ENCODE measurements at regions not wholly inside any gene's neighbourhood (a gene's known extent, or its start where the extent isn't known, plus 50 kb on each side); places are given as distances from the start of the nearest gene placed in this dataset.

DNA sequence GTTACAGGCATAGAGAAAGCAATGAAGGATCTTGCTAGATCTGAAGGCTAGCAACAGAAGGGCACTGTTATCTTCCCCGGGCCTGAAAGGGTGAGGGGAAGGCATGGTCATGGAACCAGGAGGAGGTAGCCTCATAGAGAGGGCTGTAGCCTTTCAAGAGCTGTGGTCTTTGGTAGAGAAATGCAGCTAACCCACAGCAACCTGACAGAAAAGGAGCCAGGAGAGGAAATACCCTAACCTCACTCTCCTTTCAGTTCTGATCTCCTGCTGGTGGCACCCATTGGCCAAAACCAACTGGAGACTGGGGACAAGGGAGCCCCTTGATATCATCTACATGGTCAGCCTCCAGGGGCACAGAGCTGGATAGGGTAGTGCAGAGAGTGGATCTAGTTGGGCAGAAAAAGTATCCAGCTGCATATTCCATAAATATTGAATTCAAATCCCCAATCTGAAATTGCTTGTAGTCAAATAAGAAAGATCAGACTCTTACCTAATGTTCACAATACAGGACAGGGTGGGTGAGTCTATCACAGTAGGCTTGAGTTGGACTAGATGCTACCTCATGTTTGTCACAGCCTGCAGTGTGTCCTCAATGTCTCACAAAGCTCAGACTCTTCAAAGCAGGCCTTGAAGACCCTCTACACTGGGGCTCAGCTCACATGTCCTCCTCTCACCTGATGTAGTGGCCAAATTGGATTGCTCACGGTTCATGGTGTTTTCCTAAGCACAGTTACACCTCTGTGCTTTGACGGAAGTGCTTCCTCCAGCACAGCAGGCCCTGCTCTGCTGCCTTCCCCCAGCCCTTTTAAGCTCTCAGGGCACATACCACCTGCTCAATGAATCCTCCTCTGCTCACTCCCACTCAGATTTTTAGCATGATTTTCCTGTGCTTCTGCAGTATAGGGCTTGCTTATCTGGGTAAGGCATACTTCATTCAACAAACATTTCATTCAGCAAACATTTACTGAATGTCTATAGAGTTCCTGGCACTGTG is 74.1 kb upstream of the JUN start:
- POLR2A ChIA-PET = interaction anchor here (0.7 kb wide), 1 partner anchor 77 kb away, joined by 3 read pairs; no protein-coding TSS in a partner anchor
- DNase-seq (ENCODE audit: low read depth, low spot score) = no peak
- no peaks in the 10 kb centered on the region for H3K9me3 ChIP-seq (ENCODE audit: control insufficient read depth, insufficient read depth, low read length)
- H3K4me3 ChIP-seq (ENCODE audit: low read depth, low read length) = no peak overlapping the region
- TF ChIP-seq, protein P1, sequence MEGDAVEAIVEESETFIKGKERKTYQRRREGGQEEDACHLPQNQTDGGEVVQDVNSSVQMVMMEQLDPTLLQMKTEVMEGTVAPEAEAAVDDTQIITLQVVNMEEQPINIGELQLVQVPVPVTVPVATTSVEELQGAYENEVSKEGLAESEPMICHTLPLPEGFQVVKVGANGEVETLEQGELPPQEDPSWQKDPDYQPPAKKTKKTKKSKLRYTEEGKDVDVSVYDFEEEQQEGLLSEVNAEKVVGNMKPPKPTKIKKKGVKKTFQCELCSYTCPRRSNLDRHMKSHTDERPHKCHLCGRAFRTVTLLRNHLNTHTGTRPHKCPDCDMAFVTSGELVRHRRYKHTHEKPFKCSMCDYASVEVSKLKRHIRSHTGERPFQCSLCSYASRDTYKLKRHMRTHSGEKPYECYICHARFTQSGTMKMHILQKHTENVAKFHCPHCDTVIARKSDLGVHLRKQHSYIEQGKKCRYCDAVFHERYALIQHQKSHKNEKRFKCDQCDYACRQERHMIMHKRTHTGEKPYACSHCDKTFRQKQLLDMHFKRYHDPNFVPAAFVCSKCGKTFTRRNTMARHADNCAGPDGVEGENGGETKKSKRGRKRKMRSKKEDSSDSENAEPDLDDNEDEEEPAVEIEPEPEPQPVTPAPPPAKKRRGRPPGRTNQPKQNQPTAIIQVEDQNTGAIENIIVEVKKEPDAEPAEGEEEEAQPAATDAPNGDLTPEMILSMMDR (IDR thresholded peaks at IDR 0.05; ENCODE audit: low read depth, low read length) = no peak
- no peaks in the 10 kb centered on the region for H3K27me3 ChIP-seq (ENCODE audit: control insufficient read depth, insufficient read depth, low read length)
- no peak overlapping the region for H3K27ac ChIP-seq (ENCODE audit: low read depth, low read length)
- CTCF ChIA-PET = interaction anchor here (1.1 kb wide), 1 partner anchor 10 kb away, joined by 3 read pairs; no protein-coding TSS in a partner anchor

DNA sequence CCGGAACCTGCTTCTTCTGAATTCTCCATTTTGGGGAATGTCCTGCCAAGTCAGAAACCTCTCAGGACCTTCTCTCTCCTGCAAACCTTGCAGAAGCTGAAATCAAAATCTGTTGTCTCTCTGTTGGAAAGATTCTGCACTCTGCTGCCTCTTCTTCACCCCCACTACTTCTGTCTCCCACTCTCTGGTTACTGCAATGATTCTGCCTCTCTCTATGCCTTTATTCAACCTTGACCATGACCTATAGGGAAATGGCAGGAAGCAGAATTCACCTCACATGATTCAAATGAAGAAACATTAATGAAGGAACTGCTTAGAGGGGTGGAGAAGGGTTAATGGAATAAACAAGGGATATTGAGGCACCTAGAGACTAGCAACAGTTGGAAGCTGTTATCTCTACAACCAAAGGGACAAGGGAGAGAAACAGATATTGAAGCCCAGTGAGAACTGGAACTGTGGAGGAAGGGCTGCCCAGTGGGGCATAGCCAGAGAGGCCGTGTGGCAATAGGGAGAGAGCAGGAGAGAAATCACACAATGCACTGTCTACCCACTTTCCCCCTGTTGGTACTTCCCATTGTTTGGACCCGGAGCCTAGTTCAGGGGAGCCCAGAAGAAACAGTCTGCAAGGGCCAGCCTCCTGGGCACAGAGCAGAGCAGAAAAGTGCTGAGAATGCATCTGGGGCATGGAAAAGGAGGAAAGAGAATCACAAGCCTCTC is 76.1 kb upstream of the JUN start:
- no peaks in the 10 kb centered on the region for H3K27me3 ChIP-seq (ENCODE audit: control insufficient read depth, insufficient read depth, low read length)
- no peak overlapping the region for H3K4me3 ChIP-seq (ENCODE audit: low read depth, low read length)
- DNase-seq (ENCODE audit: low read depth, low spot score) = no peak
- ChIA-PET POLR2A (no interaction called here), CTCF (no interaction called here)
- TF ChIP-seq, protein P1 (IDR thresholded peaks at IDR 0.05; ENCODE audit: low read depth, low read length) = no peak
- H3K27ac ChIP-seq (ENCODE audit: low read depth, low read length) = no peak overlapping the region
- H3K9me3 ChIP-seq (ENCODE audit: control insufficient read depth, insufficient read depth, low read length) = no peaks in the 10 kb centered on the region

DNA sequence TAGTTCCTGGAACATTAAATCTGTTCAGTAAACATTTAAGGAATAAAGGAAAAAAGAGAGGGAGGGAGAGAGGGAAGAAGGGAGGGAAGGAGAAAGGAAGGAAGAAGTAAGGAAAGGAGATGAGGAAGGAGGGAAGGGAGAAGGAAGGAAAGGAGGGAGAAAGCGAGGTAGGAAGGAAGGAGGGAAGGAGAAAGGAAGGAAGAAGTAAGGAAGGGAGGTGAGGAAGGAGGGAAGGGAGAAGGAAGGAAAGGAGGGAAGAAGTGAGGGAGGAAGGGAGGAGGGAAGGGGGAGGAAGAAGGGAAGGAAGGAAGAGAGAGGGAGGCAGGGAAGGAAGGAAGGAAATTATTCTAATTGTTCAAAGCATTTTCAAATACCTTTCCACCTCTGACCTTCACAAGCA is 77.2 kb upstream of the JUN start:
- H3K9me3 ChIP-seq (ENCODE audit: control insufficient read depth, insufficient read depth, low read length) = no peaks in the 10 kb centered on the region
- CTCF ChIA-PET = no interaction called here

DNA sequence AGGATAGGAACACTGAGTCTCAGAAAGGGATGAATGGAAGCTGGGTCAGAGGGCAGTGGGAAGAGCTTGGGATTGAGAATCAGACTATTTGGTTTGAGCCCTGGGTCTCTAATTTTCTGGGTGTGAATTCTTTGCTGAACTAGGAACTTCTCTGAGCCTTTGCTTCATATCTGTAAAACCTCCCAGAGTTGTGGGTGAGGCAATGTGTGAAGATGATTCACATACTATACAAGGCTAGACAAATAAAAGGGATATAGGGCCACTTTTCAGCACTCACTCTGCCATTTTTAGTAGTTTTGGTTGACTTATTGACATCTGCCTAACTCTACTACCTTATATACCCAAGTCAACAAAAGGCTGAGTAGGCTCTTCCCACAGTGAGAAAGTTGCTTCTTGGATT is 77.7 kb upstream of the JUN start:
- CTCF ChIA-PET = no interaction called here
- POLR2A ChIA-PET = no interaction called here

More for the DNA sequence above, 77.2 kb upstream of the JUN start:
- TF ChIP-seq, protein P1 (IDR thresholded peaks at IDR 0.05; ENCODE audit: low read depth, low read length) = no peak
- no peak overlapping the region for H3K27ac ChIP-seq (ENCODE audit: low read depth, low read length)
- H3K4me3 ChIP-seq (ENCODE audit: low read depth, low read length) = no peak overlapping the region
- POLR2A ChIA-PET = no interaction called here
- no peak for DNase-seq (ENCODE audit: low read depth, low spot score)
- H3K27me3 ChIP-seq (ENCODE audit: control insufficient read depth, insufficient read depth, low read length) = no peaks in the 10 kb centered on the region

More for the DNA sequence above, 77.7 kb upstream of the JUN start:
- no peak overlapping the region for H3K4me3 ChIP-seq (ENCODE audit: low read depth, low read length)
- DNase-seq (ENCODE audit: low read depth, low spot score) = no peak
- no peaks in the 10 kb centered on the region for H3K27me3 ChIP-seq (ENCODE audit: control insufficient read depth, insufficient read depth, low read length)
- no peaks in the 10 kb centered on the region for H3K9me3 ChIP-seq (ENCODE audit: control insufficient read depth, insufficient read depth, low read length)
- TF ChIP-seq, protein P1 (IDR thresholded peaks at IDR 0.05; ENCODE audit: low read depth, low read length) = no peak
- no peak overlapping the region for H3K27ac ChIP-seq (ENCODE audit: low read depth, low read length)

Data from AG04450 (cell line).